ENCODE measurements at regions not wholly inside any gene's neighbourhood (a gene's known extent, or its start where the extent isn't known, plus 50 kb on each side); places are given as distances from the start of the nearest gene placed in this dataset.

GRCh38 chr10:9645404-9645803 is 1372.3 kb upstream of the CELF2 start:
- DNase-seq (ENCODE audit: low spot score), result no peak
- no peak for TF ChIP-seq CTCF (conservative IDR thresholded peaks at IDR 0.05; ENCODE audit: low read depth)
- POLR2A ChIA-PET (ENCODE audit: low non-redundant PET), result no interaction called here
- H3K27ac ChIP-seq, result no peak overlapping the region
- CTCF ChIA-PET, result no interaction called here

DNA sequence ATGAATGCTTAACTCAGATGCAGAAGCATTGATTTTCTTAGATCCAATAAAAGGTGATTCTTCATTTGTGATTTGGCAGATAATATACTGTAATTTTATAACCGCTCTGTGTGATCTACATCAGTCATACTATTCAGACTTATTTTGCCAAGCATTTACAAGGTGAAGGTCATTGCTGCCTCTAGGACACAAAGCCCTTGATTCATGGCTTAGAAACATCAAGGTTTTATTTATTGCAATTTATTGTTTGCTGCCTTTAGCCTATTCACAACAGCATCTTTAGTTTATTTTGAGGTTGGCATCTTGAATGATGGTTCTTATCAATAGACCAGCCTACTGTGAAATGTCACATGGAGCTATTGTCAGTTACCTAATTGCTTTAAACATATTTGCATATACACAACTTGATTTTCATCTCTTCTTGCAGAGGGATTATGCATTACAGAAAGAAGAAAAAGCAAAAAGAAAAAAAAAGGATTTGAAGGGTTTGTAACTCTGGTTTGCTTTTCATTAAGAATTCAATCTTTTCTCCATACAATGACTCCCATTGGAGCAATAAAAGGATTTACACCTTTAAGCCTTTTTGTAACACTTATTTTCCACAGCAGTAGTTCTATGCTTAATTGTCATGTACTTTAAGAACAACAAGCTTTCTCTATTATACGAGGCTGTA is 1371.6 kb upstream of the CELF2 start:
- ChIA-PET POLR2A (ENCODE audit: low non-redundant PET) (no interaction called here), CTCF (no interaction called here)
- H3K27ac ChIP-seq, result no peak overlapping the region
- no peak for TF ChIP-seq CTCF (conservative IDR thresholded peaks at IDR 0.05; ENCODE audit: low read depth)
- DNase-seq (ENCODE audit: low spot score), result no peak

DNA sequence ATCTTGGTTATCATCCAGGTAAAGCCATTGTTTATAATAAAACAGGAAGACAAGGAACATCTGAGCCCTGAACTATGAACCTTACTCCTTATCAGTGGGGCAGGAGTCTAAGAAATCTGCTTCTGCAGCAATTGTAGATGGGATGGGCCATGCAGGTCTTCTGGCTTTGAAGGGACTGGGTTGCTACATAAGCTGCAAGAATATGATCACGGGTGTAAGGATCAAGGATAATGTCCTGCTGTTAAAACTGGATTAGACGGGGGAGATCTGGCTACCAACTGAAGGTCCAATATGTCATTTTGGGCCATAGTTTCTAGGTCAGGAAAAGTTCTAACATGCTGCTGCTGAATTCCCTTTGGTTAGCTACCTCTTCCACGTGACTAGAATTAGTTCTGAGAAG is 1363.4 kb upstream of the CELF2 start:
- H3K27ac ChIP-seq, result no peak overlapping the region
- TF ChIP-seq CTCF (conservative IDR thresholded peaks at IDR 0.05; ENCODE audit: low read depth), result no peak
- DNase-seq (ENCODE audit: low spot score), result no peak
- ChIA-PET CTCF (no interaction called here), POLR2A (ENCODE audit: low non-redundant PET) (no interaction called here)

- CTCF ChIA-PET, result no interaction called here
- no peak for TF ChIP-seq CTCF (conservative IDR thresholded peaks at IDR 0.05; ENCODE audit: low read depth)
- no peak for DNase-seq (ENCODE audit: low spot score)
- POLR2A ChIA-PET (ENCODE audit: low non-redundant PET), result no interaction called here
- H3K27ac ChIP-seq, result no peak overlapping the region
Measured at GRCh38 chr10:9656386-9656785, 1361.3 kb upstream of the CELF2 start.

- no peak for DNase-seq (ENCODE audit: low spot score)
- POLR2A ChIA-PET (ENCODE audit: low non-redundant PET), result no interaction called here
- CTCF ChIA-PET, result no interaction called here
- H3K27ac ChIP-seq, result no peak overlapping the region
- TF ChIP-seq CTCF (conservative IDR thresholded peaks at IDR 0.05; ENCODE audit: low read depth), result no peak
Measured at GRCh38 chr10:9656996-9657395, 1360.7 kb upstream of the CELF2 start.

GRCh38 chr10:9657530-9657929 is 1360.1 kb upstream of the CELF2 start:
- ChIA-PET POLR2A (ENCODE audit: low non-redundant PET) (no interaction called here), CTCF (no interaction called here)
- no peak for DNase-seq (ENCODE audit: low spot score)
- no peak overlapping the region for H3K27ac ChIP-seq
- no peak for TF ChIP-seq CTCF (conservative IDR thresholded peaks at IDR 0.05; ENCODE audit: low read depth)

- peak; percentile 33 for DNase-seq (ENCODE audit: low spot score)
- POLR2A ChIA-PET (ENCODE audit: low non-redundant PET), result no interaction called here
- CTCF ChIA-PET, result no interaction called here
- H3K27ac ChIP-seq, result no peak overlapping the region
- TF ChIP-seq CTCF (conservative IDR thresholded peaks at IDR 0.05; ENCODE audit: low read depth), result no peak
Measured at GRCh38 chr10:9668411-9668810, 1349.3 kb upstream of the CELF2 start.

Measured in RWPE1 (cell line).